H9 (cell line): ENCODE measurements at regions not wholly inside any gene's neighbourhood (a gene's known extent, or its start where the extent isn't known, plus 50 kb on each side); places are given as distances from the start of the nearest gene placed in this dataset.

Experiments used
- DNase-seq: peaks from one replicate; pipeline ENCODE4 v3.0.0-alpha.2; 2017
- H2AFZ ChIP-seq: one replicate; pipeline ENCODE4 v1.6.1; 2013; ENCODE audit warnings: mild to moderate bottlenecking, low read length, control low read depth, moderate library complexity
- H2AK5ac ChIP-seq: 2 replicates; pipeline ENCODE4 v1.6.1; 2013; ENCODE audit warnings: low read length, control low read depth, mixed read lengths; ENCODE audit not compliant: insufficient read length
- H2BK120ac ChIP-seq: one replicate; pipeline ENCODE4 v1.6.1; 2013; ENCODE audit warnings: low read depth, mild to moderate bottlenecking, low read length, control low read depth, inconsistent platforms; ENCODE audit not compliant: poor library complexity, severe bottlenecking
- H2BK12ac ChIP-seq: 2 replicates; pipeline ENCODE4 v1.6.1; 2013; ENCODE audit warnings: low read length, control low read depth, mixed read lengths, low read depth; ENCODE audit not compliant: insufficient read length
- H2BK15ac ChIP-seq: 2 replicates; pipeline ENCODE4 v1.6.1; 2013; ENCODE audit warnings: low read depth, low read length, control low read depth
- H2BK20ac ChIP-seq: one replicate; pipeline ENCODE4 v1.6.1; 2013; ENCODE audit warnings: low read depth, mild to moderate bottlenecking, low read length, control low read depth, inconsistent platforms; ENCODE audit not compliant: poor library complexity, severe bottlenecking
- H2BK5ac ChIP-seq: 2 replicates; pipeline ENCODE4 v1.6.1; 2013; ENCODE audit warnings: low read length, control low read depth, mixed read lengths; ENCODE audit not compliant: insufficient read length
- H3K14ac ChIP-seq: 2 replicates; pipeline ENCODE4 v1.6.1; 2013; ENCODE audit warnings: low read length, control low read depth; ENCODE audit not compliant: insufficient read depth
- H3K18ac ChIP-seq: 2 replicates; pipeline ENCODE4 v1.6.1; 2013; ENCODE audit warnings: low read depth, mild to moderate bottlenecking, mixed read lengths, low read length, control low read depth; ENCODE audit not compliant: insufficient read length
- H3K23ac ChIP-seq: 2 replicates; pipeline ENCODE4 v1.6.1; 2013; ENCODE audit warnings: low read length, control low read depth, mixed read lengths, low read depth; ENCODE audit not compliant: insufficient read length
- H3K23me2 ChIP-seq: 2 replicates; pipeline ENCODE4 v1.6.1; 2013; ENCODE audit warnings: low read depth, mild to moderate bottlenecking, mixed read lengths, low read length, control low read depth; ENCODE audit not compliant: insufficient read length, poor library complexity, severe bottlenecking
- H3K27ac ChIP-seq: 2 replicates; pipeline ENCODE4 v1.5.1; 2013; ENCODE audit warnings: low read length, control low read depth, mixed read lengths, low read depth; ENCODE audit not compliant: insufficient read length
- H3K27me3 ChIP-seq: 2 replicates; pipeline ENCODE4 v1.6.1; 2013; ENCODE audit warnings: low read length, control low read depth, inconsistent platforms; ENCODE audit not compliant: insufficient read depth
- H3K4ac ChIP-seq: 2 replicates; pipeline ENCODE4 v1.6.1; 2013; ENCODE audit warnings: low read depth, mild to moderate bottlenecking, control low read depth, inconsistent platforms, low read length, moderate library complexity
- H3K4me1 ChIP-seq: 2 replicates; pipeline ENCODE4 v1.6.1; 2013; ENCODE audit warnings: low read length, control low read depth, inconsistent platforms; ENCODE audit not compliant: insufficient read depth
- H3K4me2 ChIP-seq: 2 replicates; pipeline ENCODE4 v1.6.1; 2013; ENCODE audit warnings: low read length, control low read depth, mixed read lengths; ENCODE audit not compliant: insufficient read length, insufficient read depth
- H3K56ac ChIP-seq: 2 replicates; pipeline ENCODE4 v1.6.1; 2013; ENCODE audit warnings: low read depth, mild to moderate bottlenecking, mixed read lengths, low read length, control low read depth; ENCODE audit not compliant: insufficient read length
- H3K79me1 ChIP-seq: 2 replicates; pipeline ENCODE4 v1.6.1; 2013; ENCODE audit warnings: low read depth, mild to moderate bottlenecking, moderate library complexity, low read length, control low read depth, inconsistent platforms; ENCODE audit not compliant: insufficient read depth, poor library complexity, severe bottlenecking
- H3K79me2 ChIP-seq: 2 replicates; pipeline ENCODE4 v1.6.1; 2013; ENCODE audit warnings: low read length, control low read depth, inconsistent platforms; ENCODE audit not compliant: insufficient read depth
- H3K9ac ChIP-seq: 2 replicates; pipeline ENCODE4 v1.6.1; 2013; ENCODE audit warnings: low read length, control low read depth, mixed read lengths; ENCODE audit not compliant: insufficient read length; ENCODE audit errors: extremely low read depth
- H3K9me3 ChIP-seq: one replicate; pipeline ENCODE4 v1.6.1; 2013; ENCODE audit warnings: low read depth, low read length, inconsistent platforms; ENCODE audit not compliant: control insufficient read depth
- H3T11ph ChIP-seq: one replicate; pipeline ENCODE4 v1.6.1; 2013; ENCODE audit warnings: mild to moderate bottlenecking, low read length, control low read depth, inconsistent platforms
- H4K20me1 ChIP-seq: one replicate; pipeline ENCODE4 v1.6.1; 2013; ENCODE audit not compliant: control insufficient read depth, insufficient read length, insufficient read depth
- H4K5ac ChIP-seq: 2 replicates; pipeline ENCODE4 v1.6.1; 2013; ENCODE audit warnings: low read depth, mild to moderate bottlenecking, mixed read lengths, low read length, control low read depth; ENCODE audit not compliant: insufficient read length
- H4K8ac ChIP-seq: replicated peaks from 2 replicates; pipeline ENCODE4 v1.6.1; 2013; ENCODE audit warnings: low read length, control low read depth, mixed read lengths, low read depth; ENCODE audit not compliant: insufficient read length
- H4K91ac ChIP-seq: 2 replicates; pipeline ENCODE4 v1.6.1; 2013; ENCODE audit warnings: low read depth, mild to moderate bottlenecking, moderate library complexity, mixed read lengths, low read length, control low read depth; ENCODE audit not compliant: insufficient read length
- H3K27ac Mint-ChIP-seq, 3 experiments: 2 replicates in 2 of 3; 3 replicates in 1 of 3; pipeline ENCODE4 v1.8.0; 2020 to 2021; ENCODE audit warnings: mixed read lengths in 3 of 3, mild to moderate bottlenecking in 1 of 3, moderate library complexity in 1 of 3
- H3K27me3 Mint-ChIP-seq: 2 replicates; pipeline ENCODE4 v1.8.0; 2021; ENCODE audit warnings: low read depth, mild to moderate bottlenecking, moderate library complexity, mixed read lengths
- H3K36me3 Mint-ChIP-seq, 3 experiments: 2 replicates in 2 of 3; 3 replicates in 1 of 3; pipeline ENCODE4 v1.8.0; 2020 to 2021; ENCODE audit warnings: low read depth in 3 of 3, mixed read lengths in 3 of 3; ENCODE audit not compliant: insufficient read depth in 1 of 3
- H3K4me1 Mint-ChIP-seq, 2 experiments: 2 replicates each; pipeline ENCODE4 v1.8.0; 2020; ENCODE audit warnings: mixed read lengths in 2 of 2
- H3K4me3 Mint-ChIP-seq, 2 experiments: 2 replicates in 1 of 2; 3 replicates in 1 of 2; pipeline ENCODE4 v1.8.0; 2020 to 2021; ENCODE audit warnings: mild to moderate bottlenecking in 2 of 2, mixed read lengths in 2 of 2, moderate library complexity in 1 of 2
- H3K9me3 Mint-ChIP-seq, 2 experiments: 2 replicates in 1 of 2; 3 replicates in 1 of 2; pipeline ENCODE4 v1.8.0; 2020; ENCODE audit warnings: mild to moderate bottlenecking in 2 of 2, mixed read lengths in 2 of 2, moderate library complexity in 1 of 2
- TF ChIP-seq, protein P1 (sequence below): fragments of 200-600 bp; sonication (generic); conservative IDR thresholded peaks from 3 replicates; pipeline ENCODE4 v1.8.0; 2021; ENCODE audit warnings: antibody characterized with exemption, mild to moderate bottlenecking

DNA sequence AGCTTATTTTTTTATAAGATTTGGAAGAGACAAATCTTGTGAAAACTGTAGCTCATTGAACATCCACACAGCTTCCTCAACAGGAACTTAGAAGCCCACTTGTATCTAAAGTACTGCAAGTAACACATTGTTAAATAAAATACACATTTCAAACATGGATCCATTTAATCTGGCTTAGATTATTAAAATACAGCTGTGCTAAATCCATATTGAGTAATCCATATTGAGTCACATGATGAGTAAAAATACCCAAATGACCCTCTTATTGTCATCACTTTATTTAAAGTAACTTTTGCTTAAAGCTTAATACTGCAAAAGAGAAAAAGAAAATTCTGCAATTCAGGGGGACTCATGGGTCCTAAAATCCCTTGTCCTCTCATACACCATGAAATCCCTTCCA lies 133.3 kb downstream of the OSR1 start:
- no peak overlapping the region for H3K56ac ChIP-seq
- H4K20me1 ChIP-seq, result no peaks in the 10 kb centered on the region
- H3K27me3 ChIP-seq, result no peaks in the 10 kb centered on the region
- no peak overlapping the region for H3K18ac ChIP-seq
- no peak overlapping the region for H2BK5ac ChIP-seq
- no peak overlapping the region for H3K23ac ChIP-seq
- peaks cover 9% of the 10 kb centered on the region for H3K4me1 ChIP-seq
- no peak overlapping the region for H3K9ac ChIP-seq
- H2AFZ ChIP-seq, result no peak overlapping the region
- H3K23me2 ChIP-seq, result no peaks in the 10 kb centered on the region
- no peak overlapping the region for H2BK15ac ChIP-seq
- H2BK120ac ChIP-seq, result no peak overlapping the region
- H3K27ac ChIP-seq, result no peak overlapping the region
- no peak overlapping the region for H4K5ac ChIP-seq
- H3K4me3 Mint-ChIP-seq, result no peak overlapping the region
- no peaks in the 10 kb centered on the region for H3K9me3 ChIP-seq
- no peak overlapping the region for H3K14ac ChIP-seq
- no peaks in the 10 kb centered on the region for H3K36me3 Mint-ChIP-seq
- no peaks in the 10 kb centered on the region for H3K27me3 Mint-ChIP-seq
- H3K4me1 Mint-ChIP-seq, result peaks cover 30 to 52% of the 10 kb centered on the region in 2 experiments
- no peak overlapping the region for H2AK5ac ChIP-seq
- H3K79me1 ChIP-seq, result no peaks in the 10 kb centered on the region
- TF ChIP-seq, protein P1, sequence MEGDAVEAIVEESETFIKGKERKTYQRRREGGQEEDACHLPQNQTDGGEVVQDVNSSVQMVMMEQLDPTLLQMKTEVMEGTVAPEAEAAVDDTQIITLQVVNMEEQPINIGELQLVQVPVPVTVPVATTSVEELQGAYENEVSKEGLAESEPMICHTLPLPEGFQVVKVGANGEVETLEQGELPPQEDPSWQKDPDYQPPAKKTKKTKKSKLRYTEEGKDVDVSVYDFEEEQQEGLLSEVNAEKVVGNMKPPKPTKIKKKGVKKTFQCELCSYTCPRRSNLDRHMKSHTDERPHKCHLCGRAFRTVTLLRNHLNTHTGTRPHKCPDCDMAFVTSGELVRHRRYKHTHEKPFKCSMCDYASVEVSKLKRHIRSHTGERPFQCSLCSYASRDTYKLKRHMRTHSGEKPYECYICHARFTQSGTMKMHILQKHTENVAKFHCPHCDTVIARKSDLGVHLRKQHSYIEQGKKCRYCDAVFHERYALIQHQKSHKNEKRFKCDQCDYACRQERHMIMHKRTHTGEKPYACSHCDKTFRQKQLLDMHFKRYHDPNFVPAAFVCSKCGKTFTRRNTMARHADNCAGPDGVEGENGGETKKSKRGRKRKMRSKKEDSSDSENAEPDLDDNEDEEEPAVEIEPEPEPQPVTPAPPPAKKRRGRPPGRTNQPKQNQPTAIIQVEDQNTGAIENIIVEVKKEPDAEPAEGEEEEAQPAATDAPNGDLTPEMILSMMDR, result no peak
- no peak overlapping the region for H4K8ac ChIP-seq
- no peak overlapping the region for H3K4ac ChIP-seq
- H3K9me3 Mint-ChIP-seq, result no peaks in the 10 kb centered on the region; a peak in 1 of 5 replicates
- H3K79me2 ChIP-seq, result no peaks in the 10 kb centered on the region
- no peak overlapping the region for H2BK12ac ChIP-seq
- H2BK20ac ChIP-seq, result no peak overlapping the region
- no peak overlapping the region for H3K27ac Mint-ChIP-seq
- H4K91ac ChIP-seq, result no peak overlapping the region
- DNase-seq, result no peak
- H3K4me2 ChIP-seq, result no peak overlapping the region
- H3T11ph ChIP-seq, result no peak overlapping the region
